ENCODE measurements at regions not wholly inside any gene's neighbourhood (a gene's known extent, or its start where the extent isn't known, plus 50 kb on each side); places are given as distances from the start of the nearest gene placed in this dataset.

GRCh38 chr16:52613508-52613907 lies 66.6 kb upstream of the TOX3 start:
- TF ChIP-seq REST (IDR thresholded peaks at IDR 0.05; ENCODE audit: insufficient read depth in 1 of 2, low read depth in 2 of 2, low read length in 2 of 2), result no peak
- no peak for TF ChIP-seq TAF1 (IDR thresholded peaks at IDR 0.05; ENCODE audit: borderline replicate concordance, insufficient read depth, low read length)
